ENCODE measurements at regions not wholly inside any gene's neighbourhood (a gene's known extent, or its start where the extent isn't known, plus 50 kb on each side); places are given as distances from the start of the nearest gene placed in this dataset.

- no peak for DNase-seq
- TF ChIP-seq SMC3 (IDR thresholded peaks at IDR 0.05; ENCODE audit: low read depth, low read length) (no peak), MAFK (IDR thresholded peaks at IDR 0.05; ENCODE audit: low read depth, low read length) (no peak), USF2 (IDR thresholded peaks at IDR 0.05; ENCODE audit: low read depth, low read length) (no peak), BHLHE40 (IDR thresholded peaks at IDR 0.05; ENCODE audit: low read depth, low read length) (no peak), MXI1 (IDR thresholded peaks at IDR 0.05; ENCODE audit: borderline replicate concordance, low read depth, low read length) (no peak), MAZ (IDR thresholded peaks at IDR 0.05; ENCODE audit: borderline replicate concordance, low read depth, low read length) (no peak), ELK1 (IDR thresholded peaks at IDR 0.05; ENCODE audit: borderline replicate concordance, low read depth, low read length) (no peak), RFX5 (IDR thresholded peaks at IDR 0.05; ENCODE audit: low read depth, low read length) (no peak), CEBPB (IDR thresholded peaks at IDR 0.05; ENCODE audit: low read depth, low read length) (no peak)
- H3K9me1 ChIP-seq (ENCODE audit: insufficient read depth, low read length) = no peaks in the 10 kb centered on the region
- H4K8ac ChIP-seq (ENCODE audit: low read depth in 2 of 2, low read length in 2 of 2) = no peak overlapping the region
- H2BK15ac ChIP-seq (ENCODE audit: low read depth, low read length) = no peak overlapping the region
- no CpG with 5 or more reads among the region's 1 CpG for WGBS, 2 experiments (ENCODE audit: extremely low coverage in 2 of 2, insufficient read length in 1 of 2)
- H2AK5ac ChIP-seq (ENCODE audit: low read depth, low read length) = no peak overlapping the region
- no peak for ATAC-seq (ENCODE audit: low read depth)
- no peak overlapping the region for H3K14ac ChIP-seq (replicated peaks; ENCODE audit: low read depth, low read length)
- intact Hi-C loops (cut with micrococcal nuclease) (no loop called here), dilution Hi-C loops (cut with HindIII; ENCODE audit: low sequenced_read_pairs, unreplicated experiment) (no loop called here), in situ Hi-C loops (cut with MboI; ENCODE audit: low sequenced_read_pairs) (no loop called here)
- no peak overlapping the region for H3K4me2 ChIP-seq (ENCODE audit: low read depth, low read length)
- H3K4ac ChIP-seq (ENCODE audit: low read depth, low read length) = no peak overlapping the region
- H3K4me3 ChIP-seq (ENCODE audit: insufficient read depth, low read depth, low read length) = no peak overlapping the region
- H3K9me3 ChIP-seq (ENCODE audit: control insufficient read depth, insufficient read depth, low read length) = peaks cover 5% of the 10 kb centered on the region
- H3K79me1 ChIP-seq (ENCODE audit: low read depth in 1 of 2, low read length in 2 of 2) = no peaks in the 10 kb centered on the region
- no peak overlapping the region for H3K27ac ChIP-seq (ENCODE audit: insufficient read depth, low read length)
- H4K20me1 ChIP-seq (ENCODE audit: insufficient read depth, low read length) = no peaks in the 10 kb centered on the region
- no peak overlapping the region for H3K9ac ChIP-seq (ENCODE audit: low read depth, low read length)
- H3K27me3 ChIP-seq (ENCODE audit: control insufficient read depth, insufficient read depth, low read length) = no peaks in the 10 kb centered on the region
- H2BK5ac ChIP-seq (ENCODE audit: low read depth, low read length, poor library complexity, severe bottlenecking) = no peak overlapping the region
- no peak overlapping the region for H4K5ac ChIP-seq (ENCODE audit: low read depth, low read length)
- no peak overlapping the region for H2BK120ac ChIP-seq (ENCODE audit: low read depth, low read length)
- no peak overlapping the region for H3K23ac ChIP-seq (ENCODE audit: low read depth, low read length)
- no peak overlapping the region for H3K56ac ChIP-seq (ENCODE audit: extremely low read depth, insufficient read depth, low read length)
- no peak overlapping the region for H2BK20ac ChIP-seq (ENCODE audit: low read depth, low read length)
- H3K36me3 ChIP-seq (ENCODE audit: control insufficient read depth, insufficient read depth, low read length) = no peaks in the 10 kb centered on the region
- no peak overlapping the region for H2AFZ ChIP-seq (replicated peaks; ENCODE audit: low read length, poor library complexity)
- BruUV-seq (replicated peaks) = no TSS peak
- POLR2A ChIA-PET (ENCODE audit: unreplicated experiment) = no interaction called here
- no peaks in the 10 kb centered on the region for H3K4me1 ChIP-seq (ENCODE audit: control insufficient read depth, insufficient read depth, low read length)
- H4K91ac ChIP-seq (ENCODE audit: insufficient read depth, low read depth, low read length) = no peak overlapping the region
- no peak overlapping the region for H3K18ac ChIP-seq (ENCODE audit: low read depth, low read length)
- H2AK9ac ChIP-seq (replicated peaks; ENCODE audit: low read depth, low read length, poor library complexity) = no peak overlapping the region
- CTCF ChIA-PET = interaction anchor here (0.7 kb wide), 1 partner anchor 17 kb away, joined by 5 read pairs; no protein-coding TSS in a partner anchor
These were observed 147.2 kb upstream of the ERCC4 start for GRCh38 chr16:13772782-13773181.

Data from IMR-90 (cell line).